Hepatocyte (in vitro differentiated cells): ENCODE measurements at regions not wholly inside any gene's neighbourhood (a gene's known extent, or its start where the extent isn't known, plus 50 kb on each side); places are given as distances from the start of the nearest gene placed in this dataset.

ENCODE experiments used
- DNase-seq: peaks from one replicate; pipeline ENCODE4 v3.0.0-alpha.2; 2016; ENCODE audit warnings: low spot score
- H2AFZ ChIP-seq: fragments of 200-600 bp; sonication (generic); 2 replicates; pipeline ENCODE4 v1.6.0; 2016; ENCODE audit warnings: antibody characterized with exemption, mild to moderate bottlenecking
- H3K27ac ChIP-seq: fragments of 200-600 bp; sonication (generic); 2 replicates; pipeline ENCODE4 v1.5.1; 2016; ENCODE audit warnings: mild to moderate bottlenecking
- H3K27me3 ChIP-seq: fragments of 200-600 bp; sonication (generic); 2 replicates; pipeline ENCODE4 v1.6.1; 2016
- H3K36me3 ChIP-seq: fragments of 200-600 bp; sonication (generic); replicated peaks from 2 replicates; pipeline ENCODE4 v1.5.1; 2016; ENCODE audit warnings: low read depth; ENCODE audit not compliant: insufficient read depth
- H3K4me1 ChIP-seq: fragments of 200-600 bp; sonication (generic); 2 replicates; pipeline ENCODE4 v1.5.1; 2016; ENCODE audit warnings: mild to moderate bottlenecking, moderate library complexity; ENCODE audit not compliant: insufficient read depth
- H3K4me2 ChIP-seq: fragments of 200-600 bp; sonication (generic); 2 replicates; pipeline ENCODE4 v1.6.0; 2016
- H3K4me3 ChIP-seq: fragments of 200-600 bp; sonication (generic); 2 replicates; pipeline ENCODE4 v1.5.1; 2016; ENCODE audit warnings: mild to moderate bottlenecking
- H3K79me2 ChIP-seq: fragments of 200-600 bp; sonication (generic); 2 replicates; pipeline ENCODE4 v1.6.0; 2017; ENCODE audit warnings: mild to moderate bottlenecking
- H3K9me2 ChIP-seq: fragments of 200-600 bp; sonication (generic); replicated peaks from 2 replicates; pipeline ENCODE4 v1.6.0; 2017; ENCODE audit warnings: mild to moderate bottlenecking; ENCODE audit not compliant: insufficient read depth
- H3K9me3 ChIP-seq: fragments of 200-600 bp; sonication (generic); 2 replicates; pipeline ENCODE4 v1.5.1; 2016; ENCODE audit warnings: low read depth, mild to moderate bottlenecking
- H4K20me1 ChIP-seq: fragments of 200-600 bp; sonication (generic); 2 replicates; pipeline ENCODE4 v1.6.0; 2016; ENCODE audit warnings: mild to moderate bottlenecking; ENCODE audit not compliant: insufficient read depth, poor library complexity, severe bottlenecking
- CTCF ChIP-seq: fragments of 200-600 bp; sonication (generic); IDR thresholded peaks from 2 replicates; pipeline ENCODE4 v1.5.1; 2016; ENCODE audit warnings: antibody characterized with exemption, mild to moderate bottlenecking; ENCODE audit not compliant: poor library complexity
- EZH2 ChIP-seq: fragments of 200-600 bp; sonication (generic); IDR thresholded peaks from 2 replicates; pipeline ENCODE4 v1.6.1; 2016; ENCODE audit warnings: antibody characterized with exemption, mild to moderate bottlenecking, borderline replicate concordance
- EZH2phosphoT487 ChIP-seq: fragments of 200-600 bp; sonication (generic); IDR thresholded peaks from one replicate; pipeline ENCODE4 v1.6.1; 2018; ENCODE audit warnings: antibody characterized with exemption, mild to moderate bottlenecking, low read depth, moderate library complexity; ENCODE audit not compliant: unreplicated experiment, severe bottlenecking
- WGBS: methylation state at CpG from one replicate; pipeline ENCODE4 v1.1.6; 2016; ENCODE audit warnings: low lambda C conversion rate; ENCODE audit errors: missing lambda C conversion rate; 5-methylcytosine and 5-hydroxymethylcytosine counted together

GRCh38 chr6:100135977-100136376, 142.0 kb upstream of the MCHR2 start:
- no peak overlapping the region for H3K4me3 ChIP-seq
- H3K27me3 ChIP-seq = no peaks in the 10 kb centered on the region
- no peaks in the 10 kb centered on the region for H3K4me1 ChIP-seq
- no peak overlapping the region for H3K4me2 ChIP-seq
- DNase-seq = no peak
- H3K9me3 ChIP-seq = no peaks in the 10 kb centered on the region
- WGBS = 96% methylated on average over 21 of the region's 21 CpGs
- H4K20me1 ChIP-seq = no peaks in the 10 kb centered on the region
- no peaks in the 10 kb centered on the region for H3K36me3 ChIP-seq
- H2AFZ ChIP-seq = no peak overlapping the region
- TF ChIP-seq EZH2 = no peak
- TF ChIP-seq EZH2phosphoT487 = no peak
- TF ChIP-seq CTCF = no peak
- H3K9me2 ChIP-seq = no peaks in the 10 kb centered on the region
- no peaks in the 10 kb centered on the region for H3K79me2 ChIP-seq
- H3K27ac ChIP-seq = no peak overlapping the region

- Histone ChIP-seq H3K27me3 (no peaks in the 10 kb centered on the region), H3K4me1 (no peaks in the 10 kb centered on the region), H2AFZ (no peak overlapping the region), H3K9me3 (no peaks in the 10 kb centered on the region), H4K20me1 (no peaks in the 10 kb centered on the region), H3K27ac (no peak overlapping the region), H3K9me2 (no peaks in the 10 kb centered on the region), H3K36me3 (no peaks in the 10 kb centered on the region), H3K4me3 (no peak overlapping the region), H3K4me2 (no peak overlapping the region), H3K79me2 (no peaks in the 10 kb centered on the region)
- 84% methylated on average over 2 of the region's 2 CpGs for WGBS
- DNase-seq = no peak
- TF ChIP-seq CTCF (no peak), EZH2 (no peak), EZH2phosphoT487 (no peak)
Observed at GRCh38 chr6:100134703-100135102, 140.7 kb upstream of the MCHR2 start.

GRCh38 chr6:100134297-100134696, 140.3 kb upstream of the MCHR2 start:
- H3K27ac ChIP-seq = no peak overlapping the region
- no peaks in the 10 kb centered on the region for H3K4me1 ChIP-seq
- no peaks in the 10 kb centered on the region for H3K79me2 ChIP-seq
- H4K20me1 ChIP-seq = no peaks in the 10 kb centered on the region
- H3K4me2 ChIP-seq = no peak overlapping the region
- no peak overlapping the region for H2AFZ ChIP-seq
- no peaks in the 10 kb centered on the region for H3K9me2 ChIP-seq
- H3K9me3 ChIP-seq = no peaks in the 10 kb centered on the region
- no peak overlapping the region for H3K4me3 ChIP-seq
- H3K36me3 ChIP-seq = no peaks in the 10 kb centered on the region
- no peak for DNase-seq
- TF ChIP-seq EZH2 (no peak), EZH2phosphoT487 (no peak), CTCF (no peak)
- WGBS = 84% methylated on average over 2 of the region's 2 CpGs
- H3K27me3 ChIP-seq = no peaks in the 10 kb centered on the region

GRCh38 chr6:100132005-100132404, 138.0 kb upstream of the MCHR2 start:
- Histone ChIP-seq H3K4me3 (no peak overlapping the region), H3K79me2 (no peaks in the 10 kb centered on the region), H2AFZ (no peak overlapping the region), H3K4me1 (no peaks in the 10 kb centered on the region), H3K9me2 (no peaks in the 10 kb centered on the region), H4K20me1 (no peaks in the 10 kb centered on the region), H3K27me3 (no peaks in the 10 kb centered on the region), H3K27ac (no peak overlapping the region), H3K4me2 (no peak overlapping the region), H3K9me3 (no peaks in the 10 kb centered on the region), H3K36me3 (no peaks in the 10 kb centered on the region)
- no peak for TF ChIP-seq EZH2
- TF ChIP-seq CTCF = no peak
- no peak for TF ChIP-seq EZH2phosphoT487
- DNase-seq = no peak
